Loucy (cell line): ENCODE measurements at regions not wholly inside any gene's neighbourhood (a gene's known extent, or its start where the extent isn't known, plus 50 kb on each side); places are given as distances from the start of the nearest gene placed in this dataset.

Source experiments
- H2AFZ ChIP-seq: fragments of 200-600 bp; sonication (generic); 2 replicates; pipeline ENCODE4 v1.6.0; 2016; ENCODE audit warnings: antibody characterized with exemption, mild to moderate bottlenecking, low read length, moderate library complexity
- H3F3A ChIP-seq: fragments of 200-600 bp; 2 replicates; pipeline ENCODE4 v1.6.0; 2016; ENCODE audit warnings: antibody characterized with exemption, low read depth, mild to moderate bottlenecking
- H3K27me3 ChIP-seq: fragments of 200-600 bp; sonication (generic); 2 replicates; pipeline ENCODE4 v1.6.1; 2014; ENCODE audit warnings: low read length, mild to moderate bottlenecking; ENCODE audit not compliant: insufficient read depth, poor library complexity, severe bottlenecking
- H3K36me3 ChIP-seq: fragments of 200-600 bp; sonication (generic); 2 replicates; pipeline ENCODE4 v1.6.1; 2016; ENCODE audit warnings: low read length; ENCODE audit not compliant: insufficient read depth
- H3K4me1 ChIP-seq: fragments of 200-600 bp; sonication (generic); 2 replicates; pipeline ENCODE4 v1.5.1; 2014; ENCODE audit warnings: low read length, mild to moderate bottlenecking; ENCODE audit not compliant: insufficient read depth, poor library complexity, severe bottlenecking
- H3K4me2 ChIP-seq: fragments of 200-600 bp; sonication (generic); 2 replicates; pipeline ENCODE4 v1.6.0; 2014; ENCODE audit warnings: antibody characterized with exemption, low read length, low read depth, mild to moderate bottlenecking; ENCODE audit not compliant: poor library complexity, severe bottlenecking
- H3K4me3 ChIP-seq: fragments of 200-600 bp; sonication (generic); 2 replicates; pipeline ENCODE4 v1.5.1; 2014; ENCODE audit warnings: low read length, mild to moderate bottlenecking, mixed read lengths; ENCODE audit not compliant: poor library complexity, severe bottlenecking
- H3K79me2 ChIP-seq: fragments of 200-600 bp; sonication (generic); 2 replicates; pipeline ENCODE4 v1.6.1; 2014; ENCODE audit warnings: low read length; ENCODE audit not compliant: insufficient read depth
- H3K9ac ChIP-seq: fragments of 200-600 bp; sonication (generic); 2 replicates; pipeline ENCODE4 v1.6.0; 2014; ENCODE audit warnings: mild to moderate bottlenecking, low read depth, low read length, moderate library complexity; ENCODE audit not compliant: poor library complexity, severe bottlenecking
- H3K9me2 ChIP-seq: fragments of 200-600 bp; sonication (generic); replicated peaks from 2 replicates; pipeline ENCODE4 v1.6.1; 2016; ENCODE audit warnings: low read depth, low read length, mixed read lengths
- H3K9me3 ChIP-seq: fragments of 200-600 bp; sonication (generic); 2 replicates; pipeline ENCODE4 v1.6.1; 2014; ENCODE audit warnings: mild to moderate bottlenecking, antibody characterized with exemption, low read length, low read depth; ENCODE audit not compliant: insufficient read depth
- H4K20me1 ChIP-seq: fragments of 200-600 bp; sonication (generic); 2 replicates; pipeline ENCODE4 v1.6.0; 2014; ENCODE audit warnings: antibody characterized with exemption, low read length, mild to moderate bottlenecking; ENCODE audit not compliant: insufficient read depth, poor library complexity, severe bottlenecking
- EZH2phosphoT487 ChIP-seq: fragments of 200-600 bp; IDR thresholded peaks from 2 replicates; pipeline ENCODE4 v1.6.1; 2018; ENCODE audit warnings: antibody characterized with exemption, mild to moderate bottlenecking, moderate library complexity, borderline replicate concordance
- TF ChIP-seq, protein P1 (sequence below): fragments of 200-600 bp; sonication (generic); conservative IDR thresholded peaks from 2 replicates; pipeline ENCODE4 v1.5.1; 2014; ENCODE audit warnings: mild to moderate bottlenecking, antibody characterized with exemption, low read length

DNA sequence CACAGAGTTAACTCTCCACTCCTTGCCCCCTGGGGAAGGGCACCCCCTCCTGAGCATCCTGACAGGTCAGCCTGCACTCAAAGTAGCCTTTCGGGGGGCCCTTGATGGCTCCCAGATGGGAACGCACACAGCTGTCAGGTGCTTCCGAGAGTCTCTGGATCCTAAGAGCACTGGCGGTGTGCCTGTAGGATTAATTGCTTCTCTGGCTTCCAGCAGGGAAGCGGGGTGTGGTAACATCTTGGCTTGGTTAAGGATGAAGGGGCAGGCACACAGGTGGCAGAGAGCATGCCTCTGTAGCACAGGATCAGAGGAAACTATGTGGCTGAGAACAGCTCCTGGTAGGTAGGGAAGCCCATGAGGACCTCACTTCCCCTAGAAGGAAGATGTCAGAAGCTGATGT lies 199.8 kb downstream of the MIAT start:
- Histone ChIP-seq H3K9me2 (no peaks in the 10 kb centered on the region), H3K9ac (no peak overlapping the region), H3K36me3 (no peaks in the 10 kb centered on the region), H3K4me1 (no peaks in the 10 kb centered on the region), H3K27me3 (no peaks in the 10 kb centered on the region), H3K79me2 (no peaks in the 10 kb centered on the region), H3K4me3 (no peak overlapping the region), H4K20me1 (no peaks in the 10 kb centered on the region), H3K4me2 (no peak overlapping the region), H2AFZ (no peak overlapping the region), H3F3A (no peaks in the 10 kb centered on the region), H3K9me3 (no peaks in the 10 kb centered on the region)
- TF ChIP-seq, protein P1, sequence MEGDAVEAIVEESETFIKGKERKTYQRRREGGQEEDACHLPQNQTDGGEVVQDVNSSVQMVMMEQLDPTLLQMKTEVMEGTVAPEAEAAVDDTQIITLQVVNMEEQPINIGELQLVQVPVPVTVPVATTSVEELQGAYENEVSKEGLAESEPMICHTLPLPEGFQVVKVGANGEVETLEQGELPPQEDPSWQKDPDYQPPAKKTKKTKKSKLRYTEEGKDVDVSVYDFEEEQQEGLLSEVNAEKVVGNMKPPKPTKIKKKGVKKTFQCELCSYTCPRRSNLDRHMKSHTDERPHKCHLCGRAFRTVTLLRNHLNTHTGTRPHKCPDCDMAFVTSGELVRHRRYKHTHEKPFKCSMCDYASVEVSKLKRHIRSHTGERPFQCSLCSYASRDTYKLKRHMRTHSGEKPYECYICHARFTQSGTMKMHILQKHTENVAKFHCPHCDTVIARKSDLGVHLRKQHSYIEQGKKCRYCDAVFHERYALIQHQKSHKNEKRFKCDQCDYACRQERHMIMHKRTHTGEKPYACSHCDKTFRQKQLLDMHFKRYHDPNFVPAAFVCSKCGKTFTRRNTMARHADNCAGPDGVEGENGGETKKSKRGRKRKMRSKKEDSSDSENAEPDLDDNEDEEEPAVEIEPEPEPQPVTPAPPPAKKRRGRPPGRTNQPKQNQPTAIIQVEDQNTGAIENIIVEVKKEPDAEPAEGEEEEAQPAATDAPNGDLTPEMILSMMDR = no peak
- TF ChIP-seq EZH2phosphoT487 = no peak

DNA sequence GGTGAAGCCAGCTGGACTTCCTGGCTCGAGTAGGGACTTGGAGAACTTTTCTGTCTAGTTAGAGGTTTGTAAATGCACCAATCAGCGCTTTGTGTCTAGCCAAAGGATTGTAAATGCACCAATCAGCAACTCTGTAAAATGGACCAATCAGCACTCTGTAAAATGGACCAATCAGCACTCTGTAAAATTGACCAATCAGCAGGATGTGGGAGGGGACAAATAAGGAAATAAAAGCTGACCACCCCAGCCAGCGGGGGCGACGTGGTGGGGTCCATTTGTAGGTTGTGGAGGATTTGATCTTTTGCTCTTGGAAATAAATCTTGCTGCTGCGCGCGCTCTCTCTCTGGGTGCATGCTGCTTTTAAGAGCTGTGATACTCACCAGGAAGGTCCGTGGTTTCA lies 202.9 kb downstream of the MIAT start:
- H3K9me2 ChIP-seq = no peaks in the 10 kb centered on the region
- no peak overlapping the region for H3K9ac ChIP-seq
- H2AFZ ChIP-seq = no peak overlapping the region
- no peaks in the 10 kb centered on the region for H3K27me3 ChIP-seq
- TF ChIP-seq, protein P1 = no peak
- no peak for TF ChIP-seq EZH2phosphoT487
- H3F3A ChIP-seq = no peaks in the 10 kb centered on the region
- H3K4me3 ChIP-seq = no peak overlapping the region
- no peaks in the 10 kb centered on the region for H3K4me1 ChIP-seq
- H3K79me2 ChIP-seq = no peaks in the 10 kb centered on the region
- no peaks in the 10 kb centered on the region for H3K9me3 ChIP-seq
- H3K36me3 ChIP-seq = no peaks in the 10 kb centered on the region
- H4K20me1 ChIP-seq = no peaks in the 10 kb centered on the region
- no peak overlapping the region for H3K4me2 ChIP-seq

DNA sequence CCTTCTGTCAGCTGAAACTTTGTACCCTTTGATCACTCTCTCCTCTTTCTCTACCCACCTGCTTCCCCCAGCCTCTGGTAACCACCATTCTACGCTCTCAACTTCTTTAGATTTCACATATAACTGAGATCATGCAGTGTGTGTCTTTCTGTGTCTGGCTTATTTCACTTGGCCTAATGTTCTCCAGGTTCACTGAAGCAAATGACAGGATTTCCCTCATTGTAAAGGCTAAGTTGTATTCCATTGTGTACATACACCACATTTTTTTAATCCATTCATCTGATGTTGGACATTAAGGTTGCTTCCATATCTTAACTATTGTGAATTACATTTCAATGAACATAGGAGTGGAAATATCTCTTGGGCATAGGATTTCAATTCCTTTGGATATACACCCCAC lies 207.6 kb downstream of the MIAT start:
- H4K20me1 ChIP-seq = no peaks in the 10 kb centered on the region
- H3K9me2 ChIP-seq = no peaks in the 10 kb centered on the region
- H3F3A ChIP-seq = no peaks in the 10 kb centered on the region
- no peak overlapping the region for H3K4me2 ChIP-seq
- no peaks in the 10 kb centered on the region for H3K27me3 ChIP-seq
- no peaks in the 10 kb centered on the region for H3K79me2 ChIP-seq
- H3K4me3 ChIP-seq = no peak overlapping the region
- no peaks in the 10 kb centered on the region for H3K9me3 ChIP-seq
- H2AFZ ChIP-seq = no peak overlapping the region
- H3K36me3 ChIP-seq = no peaks in the 10 kb centered on the region
- TF ChIP-seq, protein P1 = no peak
- no peak for TF ChIP-seq EZH2phosphoT487
- H3K4me1 ChIP-seq = no peaks in the 10 kb centered on the region
- H3K9ac ChIP-seq = no peak overlapping the region
